Bone marrow (tissue), 2 donors: ENCODE measurements at regions not wholly inside any gene's neighbourhood (a gene's known extent, or its start where the extent isn't known, plus 50 kb on each side); places are given as distances from the start of the nearest gene placed in this dataset.

ENCODE experiments used
- DNase-seq, 2 donors: peaks; one replicate each; lab custom pipeline; 2025; lab: John Stamatoyannopoulos, UW

- no peak for DNase-seq
Observed at GRCh38 chr4:66693694-66694093, 851.6 kb downstream of the CENPC start.

- DNase-seq, result no peak
Observed at GRCh38 chr4:66691101-66691500, 854.2 kb downstream of the CENPC start.

GRCh38 chr4:66688674-66689073, 856.6 kb downstream of the CENPC start:
- DNase-seq, result no peak

GRCh38 chr4:66687459-66687858, 857.8 kb downstream of the CENPC start:
- DNase-seq, result no peak

GRCh38 chr4:66681962-66682361, 863.3 kb downstream of the CENPC start:
- no peak for DNase-seq

GRCh38 chr4:66667249-66667648, 878.1 kb downstream of the CENPC start:
- no peak for DNase-seq

GRCh38 chr4:66662620-66663019, 882.7 kb downstream of the CENPC start:
- no peak for DNase-seq

GRCh38 chr4:66658809-66659208, 886.5 kb downstream of the CENPC start:
- no peak for DNase-seq

- no peak for DNase-seq
Observed at GRCh38 chr4:66655505-66655904, 889.8 kb downstream of the CENPC start.

GRCh38 chr4:66653937-66654336, 891.4 kb downstream of the CENPC start:
- no peak for DNase-seq

- DNase-seq, result no peak
Observed at GRCh38 chr4:66649236-66649635, 896.1 kb downstream of the CENPC start.

- DNase-seq, result no peak
Observed at GRCh38 chr4:66647926-66648325, 897.4 kb downstream of the CENPC start.

GRCh38 chr4:66647476-66647875, 897.8 kb downstream of the CENPC start:
- DNase-seq, result no peak

GRCh38 chr4:66640233-66640990, 904.9 kb downstream of the CENPC start:
- no peak for DNase-seq

GRCh38 chr4:66639361-66639760, 905.9 kb downstream of the CENPC start:
- no peak for DNase-seq

- no peak for DNase-seq
Observed at GRCh38 chr4:66636349-66636748, 909.0 kb downstream of the CENPC start.

GRCh38 chr4:66633477-66633876, 911.8 kb downstream of the CENPC start:
- DNase-seq, result no peak

- no peak for DNase-seq
Observed at GRCh38 chr4:66629927-66630326, 915.4 kb downstream of the CENPC start.

- DNase-seq, result no peak
Observed at GRCh38 chr4:66628146-66628545, 917.2 kb downstream of the CENPC start.

GRCh38 chr4:66625480-66625879, 919.8 kb downstream of the CENPC start:
- no peak for DNase-seq

- DNase-seq, result no peak
Observed at GRCh38 chr4:66613591-66613990, 931.7 kb downstream of the CENPC start.

- no peak for DNase-seq
Observed at GRCh38 chr4:66609014-66609413, 936.3 kb downstream of the CENPC start.

GRCh38 chr4:66606908-66607307, 936.6 kb upstream of the EPHA5 start:
- DNase-seq, result no peak

GRCh38 chr4:66606215-66606614, 935.9 kb upstream of the EPHA5 start:
- no peak for DNase-seq
